ENCODE measurements at regions not wholly inside any gene's neighbourhood (a gene's known extent, or its start where the extent isn't known, plus 50 kb on each side); places are given as distances from the start of the nearest gene placed in this dataset.
"Not testable (repeated sequence)": the region's sequence is repeated elsewhere in the genome, so short reads cannot be mapped to it uniquely, and the experiment has no call there.

DNA sequence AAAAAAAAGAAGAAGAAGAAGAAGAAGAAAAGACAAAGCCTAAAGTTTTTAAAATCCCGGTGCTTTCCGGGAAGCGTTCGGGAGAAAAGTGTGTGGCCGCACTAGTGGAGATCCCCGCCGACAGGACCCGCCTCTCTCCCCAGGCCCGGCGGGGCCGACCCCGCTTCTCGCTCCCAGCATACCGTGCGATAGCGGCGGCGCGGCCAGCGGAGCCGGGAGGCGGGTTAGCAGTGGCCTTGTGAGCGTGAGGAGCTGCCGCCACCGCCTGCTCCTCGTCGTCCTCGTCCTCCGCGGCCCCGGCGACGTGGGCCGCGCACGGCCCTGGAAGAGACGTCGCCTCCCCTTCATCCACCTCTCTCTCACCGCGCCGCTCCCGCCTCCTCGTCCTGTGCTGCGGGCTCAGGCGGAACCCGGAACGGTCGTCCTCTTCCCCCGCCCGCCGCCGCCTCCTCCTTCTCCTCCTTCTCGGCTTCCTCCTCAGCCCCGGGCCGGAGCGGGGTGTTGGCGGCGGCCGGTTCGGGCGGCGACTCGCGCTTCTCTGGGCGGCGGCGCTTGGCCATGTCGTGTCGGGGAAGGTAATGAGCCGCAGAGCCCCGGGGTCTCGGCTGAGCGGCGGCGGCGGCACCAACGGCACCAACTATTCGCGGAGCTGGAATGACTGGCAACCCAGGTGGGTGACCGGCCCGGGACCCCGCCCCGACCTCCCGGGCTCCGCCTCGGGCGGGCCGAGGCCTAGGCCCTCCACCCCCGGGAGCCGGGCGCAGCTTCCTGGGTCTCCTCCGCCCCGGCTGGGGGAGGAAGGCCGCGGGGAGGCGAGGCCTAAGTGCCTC is 62.6 kb upstream of the CDR2 start:
- DNase-seq (ENCODE audit: low read depth in 2 of 2) = peak; percentile 41 to 67

DNA sequence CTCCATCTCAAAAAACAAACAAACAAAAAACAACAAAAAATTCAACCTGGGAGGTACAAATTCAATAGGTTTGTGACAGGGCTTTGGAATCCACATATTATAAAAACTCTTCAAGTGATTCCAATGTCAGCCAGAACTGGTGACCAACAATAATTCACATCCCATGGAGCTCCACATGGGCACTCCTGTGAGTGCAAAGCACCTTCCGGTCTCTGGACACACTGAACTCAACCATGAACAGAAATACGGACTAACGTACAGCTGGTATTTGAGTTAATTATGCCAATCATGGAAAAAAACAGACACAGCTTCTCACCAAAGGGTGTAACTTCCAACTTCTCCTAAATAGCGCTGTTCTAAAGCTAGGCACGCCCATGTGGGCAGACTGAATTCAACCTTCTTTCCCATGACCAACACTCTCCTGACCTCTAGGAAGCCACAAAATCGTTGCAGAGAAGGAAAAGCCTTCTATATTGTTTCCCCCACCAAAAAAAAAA is 62.0 kb upstream of the CDR2 start:
- DNase-seq (ENCODE audit: low read depth in 2 of 2) = not testable (repeated sequence)

DNA sequence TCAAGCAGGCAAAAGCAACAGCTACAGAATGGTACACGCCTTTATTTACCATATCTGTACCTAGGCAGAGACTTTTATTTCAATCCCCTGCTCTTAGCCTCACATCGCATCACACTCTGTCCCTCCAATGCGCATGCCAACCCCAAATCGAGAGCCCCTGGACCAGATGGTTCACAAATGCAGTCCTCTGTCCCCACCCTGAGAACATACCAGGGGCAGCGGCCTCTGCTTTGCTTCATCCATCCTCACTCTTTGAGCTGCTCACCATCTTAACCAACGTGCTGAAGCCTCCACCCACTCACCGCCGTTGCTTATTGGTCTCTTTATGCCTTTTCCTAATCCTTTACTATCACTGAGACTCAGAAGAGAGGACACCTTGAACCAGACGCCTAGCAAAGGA is 56.9 kb upstream of the CDR2 start:
- not testable (repeated sequence) for DNase-seq (ENCODE audit: low read depth in 2 of 2)

DNA sequence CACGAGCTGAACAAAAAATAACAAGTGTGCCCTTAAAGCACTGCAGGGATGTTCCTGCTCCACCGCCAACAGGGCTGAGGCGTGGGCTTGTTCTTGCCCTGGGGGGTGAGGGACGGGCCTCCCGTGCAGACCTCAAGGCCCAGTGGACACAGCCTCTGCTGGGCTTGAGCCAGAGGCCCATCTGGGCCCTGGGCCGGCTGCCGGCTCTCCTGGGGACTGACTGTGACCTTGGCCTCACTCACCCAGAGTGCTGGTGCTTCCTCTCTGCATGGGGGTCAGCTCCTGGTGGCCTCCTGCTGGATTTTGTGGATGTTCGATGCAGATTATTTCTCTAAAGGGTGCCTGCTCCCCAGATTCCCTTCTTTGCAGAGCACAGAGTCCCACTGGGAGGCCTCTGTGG is 54.2 kb upstream of the CDR2 start:
- no peak for DNase-seq (ENCODE audit: low read depth in 2 of 2)

DNA sequence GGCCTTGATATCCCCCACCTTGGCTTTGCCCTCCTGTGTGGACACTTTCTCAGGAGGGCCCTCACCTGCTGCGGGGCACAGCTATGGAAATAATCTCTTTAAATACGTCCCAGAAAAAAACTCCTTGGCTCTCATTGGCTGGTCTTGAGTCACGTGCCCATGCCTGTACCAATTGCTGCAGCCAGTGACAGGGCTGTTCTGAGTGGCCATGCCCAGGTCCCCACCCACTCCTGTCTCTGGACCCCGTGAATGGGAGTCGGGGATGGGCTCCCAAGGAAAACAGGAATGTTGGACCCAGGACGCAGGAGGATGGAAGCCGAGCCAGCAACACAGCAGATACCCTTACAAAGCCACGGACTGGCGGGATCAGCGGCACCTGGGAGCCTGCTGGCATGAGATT is 53.1 kb upstream of the CDR2 start:
- DNase-seq (ENCODE audit: low read depth in 2 of 2) = no peak

DNA sequence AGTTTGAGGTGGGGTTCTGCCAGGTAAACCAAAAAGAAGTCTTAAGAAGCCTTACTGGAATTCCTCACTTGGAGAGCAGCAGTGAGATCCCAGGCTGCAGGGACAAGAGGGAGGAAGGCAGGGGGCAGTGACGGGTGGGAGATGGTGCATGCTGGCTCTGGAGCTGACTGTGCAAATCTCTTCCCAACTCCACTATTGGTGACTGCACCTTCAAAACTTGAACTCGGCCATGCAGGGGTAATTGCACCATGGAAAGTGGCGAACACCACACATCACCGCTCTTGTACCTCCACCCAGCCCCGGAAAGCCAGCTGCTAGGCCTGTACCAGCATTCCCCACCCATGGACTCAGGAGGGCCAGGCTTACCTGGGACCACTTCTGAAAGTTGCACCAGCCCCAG is 51.4 kb upstream of the CDR2 start:
- no peak for DNase-seq (ENCODE audit: low read depth in 2 of 2)

DNA sequence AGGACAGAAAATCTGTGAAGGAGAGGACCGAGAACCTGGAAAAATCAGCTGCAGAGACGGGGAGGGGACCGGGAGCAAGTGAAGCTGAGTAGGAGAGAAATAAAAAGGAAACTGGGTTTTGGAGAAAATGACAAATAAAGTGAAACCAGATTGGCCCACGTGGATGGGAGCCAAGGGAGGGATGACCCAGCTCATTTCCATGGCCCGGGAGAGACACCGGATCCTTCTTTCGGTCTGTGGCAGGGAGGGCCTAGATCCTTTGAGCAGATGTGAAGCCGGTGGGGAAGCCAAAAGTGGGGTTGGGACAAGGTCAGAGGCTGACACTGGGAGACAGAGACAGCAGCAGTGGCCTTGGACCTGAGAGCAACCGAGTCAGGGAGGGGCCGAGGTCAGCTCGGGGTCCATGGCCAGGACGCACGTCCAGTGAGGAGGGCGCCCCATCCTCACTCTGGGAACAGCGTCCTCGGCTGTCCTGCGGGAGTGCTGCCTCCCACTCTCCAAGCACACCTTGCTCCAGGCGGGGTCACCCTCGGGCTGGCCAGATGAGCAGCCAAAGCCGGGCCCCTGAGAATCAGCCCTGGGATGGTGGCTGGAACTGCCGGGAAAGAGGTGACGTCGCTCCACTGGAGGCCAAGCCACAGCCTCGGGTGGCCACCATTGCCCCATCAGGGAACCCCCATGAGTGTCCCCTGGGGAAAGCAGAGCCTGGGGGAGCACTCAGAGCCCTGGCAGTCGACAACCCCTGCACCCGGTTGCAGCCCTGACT is 50.8 kb upstream of the CDR2 start:
- no peak for DNase-seq (ENCODE audit: low read depth in 2 of 2)

DNA sequence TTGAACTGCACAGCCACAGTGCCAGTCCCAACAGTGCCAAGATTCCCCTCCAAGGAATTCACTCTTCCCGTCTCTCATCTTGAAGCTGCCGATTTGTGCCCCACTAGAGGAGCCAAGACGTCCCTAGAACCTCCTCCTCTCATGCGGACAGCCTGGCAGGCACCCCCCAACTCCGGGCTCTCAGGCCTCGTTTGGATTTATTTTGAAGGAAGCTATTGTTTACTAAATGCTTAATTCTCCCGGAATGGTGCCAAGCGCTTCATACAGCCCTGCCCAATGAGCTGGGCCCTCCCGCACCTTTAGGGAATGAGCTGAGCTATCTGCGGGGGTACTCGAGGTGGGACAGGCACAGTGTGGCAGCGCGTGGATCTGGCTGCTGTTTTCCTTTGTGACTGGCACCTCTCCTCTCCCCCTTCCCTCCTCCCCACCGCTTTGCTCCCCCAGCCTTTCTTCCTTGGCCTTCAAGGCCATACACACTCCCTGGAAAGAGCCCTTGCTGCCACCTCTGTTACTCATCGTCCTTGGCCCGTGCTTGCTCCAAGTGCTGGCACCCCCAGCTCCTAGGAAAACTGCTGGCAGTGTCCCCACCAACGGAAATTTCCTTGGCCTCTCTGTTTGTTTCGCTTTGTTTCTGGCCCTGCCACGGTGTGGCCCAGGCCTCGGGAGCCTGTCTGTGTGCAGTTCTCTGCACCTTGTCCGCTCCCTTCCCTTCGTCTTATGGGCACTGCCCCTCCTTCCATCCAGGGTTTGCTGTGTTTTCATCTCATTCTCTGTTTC is 49.9 kb upstream of the CDR2 start:
- DNase-seq (ENCODE audit: low read depth in 2 of 2) = no peak
